ENCODE measurements at regions not wholly inside any gene's neighbourhood (a gene's known extent, or its start where the extent isn't known, plus 50 kb on each side); places are given as distances from the start of the nearest gene placed in this dataset.

DNA sequence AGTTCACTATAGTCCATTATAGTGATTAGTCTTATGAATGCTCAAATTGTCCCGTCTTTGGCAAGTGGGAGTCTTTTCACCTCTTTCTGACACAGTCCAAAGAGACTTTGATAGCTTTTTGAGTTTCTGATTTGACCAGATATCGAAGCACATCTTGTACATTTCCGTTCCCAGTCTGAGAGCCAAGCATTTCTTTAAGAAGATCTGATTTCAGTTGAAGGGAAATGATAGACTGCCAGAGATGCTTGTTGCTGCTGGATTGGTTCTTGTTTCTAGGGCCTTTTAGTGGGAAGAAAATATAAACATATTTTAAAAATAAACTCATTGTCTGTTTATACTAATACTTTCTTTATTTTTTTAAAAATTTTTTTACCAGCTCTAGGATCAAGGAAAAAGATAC is 54.1 kb upstream of the IER3 start:
- TF ChIP-seq, protein P1, sequence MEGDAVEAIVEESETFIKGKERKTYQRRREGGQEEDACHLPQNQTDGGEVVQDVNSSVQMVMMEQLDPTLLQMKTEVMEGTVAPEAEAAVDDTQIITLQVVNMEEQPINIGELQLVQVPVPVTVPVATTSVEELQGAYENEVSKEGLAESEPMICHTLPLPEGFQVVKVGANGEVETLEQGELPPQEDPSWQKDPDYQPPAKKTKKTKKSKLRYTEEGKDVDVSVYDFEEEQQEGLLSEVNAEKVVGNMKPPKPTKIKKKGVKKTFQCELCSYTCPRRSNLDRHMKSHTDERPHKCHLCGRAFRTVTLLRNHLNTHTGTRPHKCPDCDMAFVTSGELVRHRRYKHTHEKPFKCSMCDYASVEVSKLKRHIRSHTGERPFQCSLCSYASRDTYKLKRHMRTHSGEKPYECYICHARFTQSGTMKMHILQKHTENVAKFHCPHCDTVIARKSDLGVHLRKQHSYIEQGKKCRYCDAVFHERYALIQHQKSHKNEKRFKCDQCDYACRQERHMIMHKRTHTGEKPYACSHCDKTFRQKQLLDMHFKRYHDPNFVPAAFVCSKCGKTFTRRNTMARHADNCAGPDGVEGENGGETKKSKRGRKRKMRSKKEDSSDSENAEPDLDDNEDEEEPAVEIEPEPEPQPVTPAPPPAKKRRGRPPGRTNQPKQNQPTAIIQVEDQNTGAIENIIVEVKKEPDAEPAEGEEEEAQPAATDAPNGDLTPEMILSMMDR (IDR thresholded peaks at IDR 0.05; ENCODE audit: low read depth, low read length) = no peak
- H3K4me3 ChIP-seq (replicated peaks in 1 of 2; ENCODE audit: low read depth in 2 of 2, low read length in 2 of 2) = no peak overlapping the region
- DNase-seq (ENCODE audit: low read depth in 2 of 2) = no peak

DNA sequence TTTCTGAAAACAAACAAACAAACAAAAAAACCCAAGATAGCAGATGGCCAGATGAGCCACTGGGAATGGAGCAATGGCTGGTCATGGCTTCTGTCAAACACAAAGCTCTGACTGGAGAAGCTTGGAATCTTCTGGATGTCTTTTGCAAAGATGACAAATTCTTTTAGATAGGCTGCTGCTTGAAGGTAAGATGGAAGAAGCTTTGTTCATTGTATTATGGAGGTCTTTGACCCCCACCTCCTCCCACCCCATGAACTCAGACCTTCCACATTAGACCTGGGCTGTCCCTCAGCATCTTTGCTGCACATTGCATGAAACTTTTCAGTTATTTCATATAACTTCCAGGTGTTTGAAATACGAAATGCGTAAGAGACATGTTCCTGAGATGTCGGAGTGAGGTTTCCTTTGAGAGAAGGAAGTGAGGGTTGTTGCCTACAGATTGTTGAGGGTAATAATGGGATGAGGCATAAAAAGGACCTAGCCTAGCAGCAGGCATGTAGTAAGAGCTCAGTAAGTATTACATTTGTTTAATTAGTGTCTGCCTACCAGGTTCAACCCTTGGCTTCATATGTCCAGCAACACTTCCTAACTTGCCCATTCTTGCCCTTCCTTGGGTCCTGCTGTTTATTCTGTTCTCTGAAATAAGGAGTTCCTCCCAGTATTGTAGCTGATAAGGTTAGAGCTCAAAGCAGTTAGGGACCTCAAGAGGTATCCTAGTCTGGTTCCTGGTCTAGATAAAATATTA is 51.4 kb upstream of the IER3 start:
- H3K4me3 ChIP-seq (replicated peaks in 1 of 2; ENCODE audit: low read depth in 2 of 2, low read length in 2 of 2) = no peak overlapping the region
- TF ChIP-seq, protein P1 (IDR thresholded peaks at IDR 0.05; ENCODE audit: low read depth, low read length) = no peak
- no peak for DNase-seq (ENCODE audit: low read depth in 2 of 2)

Data from cardiac fibroblast (primary cell).